Activated naive CD4-positive, alpha-beta T cell treated with anti-CD3 and anti-CD28 coated beads for 36 hours (primary cell): ENCODE measurements at regions not wholly inside any gene's neighbourhood (a gene's known extent, or its start where the extent isn't known, plus 50 kb on each side); places are given as distances from the start of the nearest gene placed in this dataset.

Source experiments
- CTCF ChIA-PET: fragments of 350-600 bp; sonication (Branson Sonifier 250); formaldehyde crosslinking; loops from one replicate; lab custom pipeline; 2021; ENCODE audit warnings: antibody characterized with exemption; lab: Charles Lee
- DNase-seq: peaks from one replicate; pipeline ENCODE4 v3.0.0-alpha.2; 2020
- H3K27ac Mint-ChIP-seq: one replicate; pipeline ENCODE4 v1.8.0; 2021; ENCODE audit warnings: mild to moderate bottlenecking, mixed read lengths
- H3K27me3 Mint-ChIP-seq: one replicate; pipeline ENCODE4 v1.8.0; 2021; ENCODE audit warnings: low read depth, mixed read lengths
- H3K36me3 Mint-ChIP-seq: one replicate; pipeline ENCODE4 v1.8.0; 2021; ENCODE audit warnings: low read depth, mixed read lengths
- H3K4me1 Mint-ChIP-seq: one replicate; pipeline ENCODE4 v1.8.0; 2021; ENCODE audit warnings: low read depth, mixed read lengths
- H3K4me3 Mint-ChIP-seq: one replicate; pipeline ENCODE4 v1.8.0; 2021; ENCODE audit warnings: mild to moderate bottlenecking, moderate library complexity, mixed read lengths
- H3K9me3 Mint-ChIP-seq: one replicate; pipeline ENCODE4 v1.8.0; 2021; ENCODE audit warnings: mixed read lengths
- intact Hi-C: fragments of 100-400 bp; cut with micrococcal nuclease; formaldehyde crosslinking; loops from one replicate; pipeline ENCODE4 v1.15.1; 2023

DNA sequence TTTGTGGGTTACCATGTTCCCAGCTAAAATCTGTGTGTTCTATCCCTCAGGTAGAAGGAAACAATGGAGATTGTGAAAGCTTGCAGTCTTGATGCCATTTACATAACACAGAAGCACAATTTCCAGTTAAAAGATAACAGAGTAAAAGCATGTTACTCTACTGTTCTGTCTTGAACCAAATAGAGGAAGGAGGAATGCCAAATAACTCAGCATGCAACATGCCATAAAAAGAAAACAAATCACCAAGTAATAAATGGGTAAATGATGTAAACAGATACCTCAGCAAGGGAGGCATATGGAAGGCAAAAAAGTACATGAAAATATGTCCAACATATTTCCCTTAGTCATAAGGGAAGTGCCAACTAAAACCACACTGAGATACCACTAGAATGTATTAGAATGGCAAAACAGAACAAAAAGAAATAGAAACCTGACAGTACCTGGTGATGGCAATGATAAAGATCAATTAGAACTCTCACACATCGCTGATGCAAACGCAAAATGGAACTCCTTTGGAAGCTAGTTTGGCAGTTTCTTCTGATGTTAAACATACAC is 502.6 kb upstream of the HS3ST1 start:
- no peak for DNase-seq
- Mint-ChIP-seq H3K36me3 (no peaks in the 10 kb centered on the region), H3K27ac (no peak overlapping the region), H3K4me1 (no peaks in the 10 kb centered on the region), H3K27me3 (peaks cover 2% of the 10 kb centered on the region), H3K4me3 (no peak overlapping the region), H3K9me3 (peaks cover 6% of the 10 kb centered on the region)
- CTCF ChIA-PET = no interaction called here
- intact Hi-C loops = no loop called here

DNA sequence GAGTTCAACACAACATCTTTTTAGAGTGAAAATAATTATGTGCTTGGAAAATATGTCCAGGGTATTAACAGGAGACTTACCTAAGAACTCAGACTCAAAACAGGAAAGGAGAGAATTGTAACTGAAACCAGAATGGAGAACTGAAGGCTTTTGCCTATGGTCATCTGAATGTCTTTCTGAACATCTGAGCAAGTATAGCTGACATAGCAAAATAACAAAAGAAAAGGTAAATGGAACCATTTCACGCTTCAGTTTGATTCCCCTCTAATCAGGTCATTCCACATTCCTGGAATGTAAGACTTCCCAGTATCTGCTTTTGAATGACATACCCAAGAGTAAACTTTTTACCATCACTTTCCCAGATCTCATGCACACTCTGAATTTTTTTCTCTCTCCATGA is 500.4 kb upstream of the HS3ST1 start:
- Mint-ChIP-seq H3K27me3 (peaks cover 4% of the 10 kb centered on the region), H3K4me1 (no peaks in the 10 kb centered on the region), H3K9me3 (peaks cover 9% of the 10 kb centered on the region), H3K27ac (no peak overlapping the region), H3K4me3 (no peak overlapping the region), H3K36me3 (no peaks in the 10 kb centered on the region)
- intact Hi-C loops = no loop called here
- DNase-seq = no peak
- CTCF ChIA-PET = no interaction called here

GRCh38 chr4:11919316-11919715 is 490.6 kb upstream of the HS3ST1 start:
- H3K4me1 Mint-ChIP-seq = no peaks in the 10 kb centered on the region
- CTCF ChIA-PET = no interaction called here
- intact Hi-C loops = no loop called here
- H3K9me3 Mint-ChIP-seq = peaks cover 2% of the 10 kb centered on the region
- H3K36me3 Mint-ChIP-seq = no peaks in the 10 kb centered on the region
- peaks cover 2% of the 10 kb centered on the region for H3K27me3 Mint-ChIP-seq
- DNase-seq = no peak
- H3K4me3 Mint-ChIP-seq = no peak overlapping the region
- H3K27ac Mint-ChIP-seq = no peak overlapping the region

- H3K27ac Mint-ChIP-seq = no peak overlapping the region
- CTCF ChIA-PET = no interaction called here
- no peaks in the 10 kb centered on the region for H3K27me3 Mint-ChIP-seq
- H3K36me3 Mint-ChIP-seq = no peaks in the 10 kb centered on the region
- no peak for DNase-seq
- intact Hi-C loops = no loop called here
- no peak overlapping the region for H3K4me3 Mint-ChIP-seq
- no peaks in the 10 kb centered on the region for H3K4me1 Mint-ChIP-seq
- H3K9me3 Mint-ChIP-seq = no peaks in the 10 kb centered on the region
Observed at GRCh38 chr4:11914406-11914805, 485.7 kb upstream of the HS3ST1 start.

DNA sequence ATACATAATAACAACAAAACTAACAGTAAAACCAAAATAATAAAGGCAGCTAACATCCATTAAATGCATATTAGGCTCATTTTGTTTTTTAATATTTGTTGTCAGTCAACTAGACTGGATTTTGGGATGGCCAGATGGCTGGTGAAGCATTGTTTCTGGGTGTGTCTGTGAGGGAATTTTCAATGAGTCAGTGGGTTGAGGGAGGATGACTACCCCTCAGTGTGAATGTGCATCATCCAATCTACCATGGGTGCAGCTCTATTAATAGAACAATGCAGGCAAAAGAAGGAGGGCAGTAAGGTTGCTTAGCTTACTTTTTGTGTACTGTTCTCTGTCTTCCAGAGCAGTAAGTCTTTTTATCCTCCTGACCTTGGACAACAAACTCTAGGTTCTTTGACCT is 484.2 kb upstream of the HS3ST1 start:
- H3K36me3 Mint-ChIP-seq = no peaks in the 10 kb centered on the region
- no peaks in the 10 kb centered on the region for H3K4me1 Mint-ChIP-seq
- no peak overlapping the region for H3K4me3 Mint-ChIP-seq
- no peaks in the 10 kb centered on the region for H3K27me3 Mint-ChIP-seq
- no peaks in the 10 kb centered on the region for H3K9me3 Mint-ChIP-seq
- CTCF ChIA-PET = no interaction called here
- intact Hi-C loops = no loop called here
- no peak for DNase-seq
- no peak overlapping the region for H3K27ac Mint-ChIP-seq

- H3K9me3 Mint-ChIP-seq = no peaks in the 10 kb centered on the region
- intact Hi-C loops = no loop called here
- no peak for DNase-seq
- H3K27me3 Mint-ChIP-seq = peaks cover 4% of the 10 kb centered on the region
- no peaks in the 10 kb centered on the region for H3K4me1 Mint-ChIP-seq
- no peaks in the 10 kb centered on the region for H3K36me3 Mint-ChIP-seq
- no peak overlapping the region for H3K27ac Mint-ChIP-seq
- no peak overlapping the region for H3K4me3 Mint-ChIP-seq
- CTCF ChIA-PET = no interaction called here
Observed at GRCh38 chr4:11910812-11911211, 482.1 kb upstream of the HS3ST1 start.

DNA sequence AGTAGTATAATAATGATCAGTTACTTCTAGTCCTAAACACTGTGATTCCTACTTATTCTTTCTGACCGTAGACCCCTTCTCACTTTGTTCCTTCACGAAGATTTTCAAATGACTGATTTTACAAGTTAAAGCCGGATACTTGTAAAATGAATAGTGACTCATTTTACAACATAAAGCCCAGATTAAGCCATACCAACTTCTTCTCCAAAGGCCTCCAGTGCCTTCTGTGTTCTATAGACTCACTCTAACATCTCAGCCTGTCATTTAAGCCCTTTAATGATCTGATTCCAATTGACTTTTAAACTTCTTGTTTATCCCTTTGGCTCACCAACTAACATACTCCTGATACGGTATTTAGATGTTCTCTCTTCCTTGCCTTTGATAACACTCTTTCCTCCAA is 480.0 kb upstream of the HS3ST1 start:
- Mint-ChIP-seq H3K4me1 (no peaks in the 10 kb centered on the region), H3K4me3 (no peak overlapping the region), H3K27ac (no peak overlapping the region), H3K27me3 (peaks cover 4% of the 10 kb centered on the region), H3K9me3 (no peaks in the 10 kb centered on the region), H3K36me3 (no peaks in the 10 kb centered on the region)
- DNase-seq = no peak
- CTCF ChIA-PET = no interaction called here
- intact Hi-C loops = no loop called here

DNA sequence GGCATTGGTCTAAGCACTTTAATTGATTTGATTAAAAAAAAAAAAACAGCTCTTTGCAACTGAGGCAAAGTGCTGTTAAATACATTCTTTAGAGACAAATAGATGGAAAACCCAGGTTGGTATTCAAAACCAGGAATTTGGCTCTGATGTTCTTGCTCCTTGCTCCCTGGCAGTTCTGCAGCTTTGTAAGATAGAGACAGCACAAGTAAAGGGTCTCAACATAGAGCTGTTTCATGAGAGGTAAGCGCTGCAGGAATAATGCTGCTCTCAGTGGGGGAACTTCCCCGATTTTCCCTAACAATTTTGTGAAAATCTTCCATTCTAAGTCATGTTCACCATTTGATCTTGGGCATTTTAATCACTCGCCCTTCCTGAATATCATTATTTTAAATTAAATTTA is 479.5 kb upstream of the HS3ST1 start:
- no peak overlapping the region for H3K4me3 Mint-ChIP-seq
- H3K36me3 Mint-ChIP-seq = no peaks in the 10 kb centered on the region
- H3K27me3 Mint-ChIP-seq = peaks cover 4% of the 10 kb centered on the region
- CTCF ChIA-PET = interaction anchor here (0.7 kb wide), 1 partner anchor 135 kb away, joined by 3 read pairs; no protein-coding TSS in a partner anchor
- H3K27ac Mint-ChIP-seq = no peak overlapping the region
- no peaks in the 10 kb centered on the region for H3K4me1 Mint-ChIP-seq
- no peaks in the 10 kb centered on the region for H3K9me3 Mint-ChIP-seq
- no peak for DNase-seq
- intact Hi-C loops = no loop called here

GRCh38 chr4:11904846-11905739 is 476.4 kb upstream of the HS3ST1 start:
- Mint-ChIP-seq H3K9me3 (no peaks in the 10 kb centered on the region), H3K36me3 (no peaks in the 10 kb centered on the region), H3K27me3 (peaks cover 8% of the 10 kb centered on the region), H3K4me3 (no peak overlapping the region), H3K27ac (no peak overlapping the region), H3K4me1 (no peaks in the 10 kb centered on the region)
- CTCF ChIA-PET = no interaction called here
- no peak for DNase-seq
- intact Hi-C loops = no loop called here

DNA sequence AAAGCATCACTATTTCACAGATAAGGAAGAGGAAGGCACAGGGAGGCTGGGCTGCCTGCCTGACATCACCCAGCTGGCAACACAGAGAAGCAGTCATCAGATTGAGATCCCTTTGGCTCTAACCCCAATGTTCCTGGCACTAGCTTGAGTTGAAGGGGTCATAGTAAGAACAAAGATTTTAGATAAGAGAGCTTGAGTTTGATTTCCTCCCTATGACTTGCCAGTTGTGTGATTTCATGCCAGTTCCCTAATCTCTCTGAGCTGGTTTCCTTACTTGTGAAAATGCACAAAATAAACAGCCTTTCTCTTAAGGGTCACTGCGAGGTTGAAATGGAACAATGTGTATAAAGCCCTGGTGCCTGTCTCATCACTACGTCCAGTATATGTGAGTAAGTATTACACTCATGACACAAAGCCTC is 475.4 kb upstream of the HS3ST1 start:
- DNase-seq = no peak
- H3K27ac Mint-ChIP-seq = no peak overlapping the region
- CTCF ChIA-PET = no interaction called here
- H3K36me3 Mint-ChIP-seq = no peaks in the 10 kb centered on the region
- no peak overlapping the region for H3K4me3 Mint-ChIP-seq
- H3K9me3 Mint-ChIP-seq = peaks cover under 1% of the 10 kb centered on the region
- intact Hi-C loops = no loop called here
- no peaks in the 10 kb centered on the region for H3K4me1 Mint-ChIP-seq
- H3K27me3 Mint-ChIP-seq = peaks cover 8% of the 10 kb centered on the region

GRCh38 chr4:11901089-11901488 is 472.4 kb upstream of the HS3ST1 start:
- CTCF ChIA-PET = no interaction called here
- no peak overlapping the region for H3K4me3 Mint-ChIP-seq
- peaks cover 8% of the 10 kb centered on the region for H3K9me3 Mint-ChIP-seq
- H3K36me3 Mint-ChIP-seq = no peaks in the 10 kb centered on the region
- peaks cover 4% of the 10 kb centered on the region for H3K27me3 Mint-ChIP-seq
- intact Hi-C loops = no loop called here
- no peaks in the 10 kb centered on the region for H3K4me1 Mint-ChIP-seq
- no peak for DNase-seq
- H3K27ac Mint-ChIP-seq = no peak overlapping the region

DNA sequence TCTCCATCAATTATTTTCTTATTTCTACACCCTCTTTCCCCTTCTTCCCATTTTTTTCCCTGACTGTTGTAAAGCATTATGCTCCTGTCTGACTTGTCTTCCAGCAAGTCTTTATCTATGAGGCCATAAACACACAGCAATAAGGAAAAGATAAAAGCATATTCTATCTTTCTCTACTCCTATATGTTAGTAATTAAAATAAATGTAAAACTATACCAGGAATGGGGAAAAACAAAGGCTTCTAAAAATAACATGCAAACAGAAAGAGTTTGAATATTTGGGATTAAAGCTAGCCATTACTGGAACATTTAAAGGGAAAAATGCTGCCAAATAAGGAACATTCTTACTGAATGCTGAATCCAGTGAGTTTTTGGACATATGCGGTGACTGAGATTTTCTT is 471.7 kb upstream of the HS3ST1 start:
- intact Hi-C loops = no loop called here
- CTCF ChIA-PET = no interaction called here
- Mint-ChIP-seq H3K27ac (no peak overlapping the region), H3K4me3 (no peak overlapping the region), H3K9me3 (peaks cover 8% of the 10 kb centered on the region), H3K27me3 (peaks cover 4% of the 10 kb centered on the region), H3K4me1 (no peaks in the 10 kb centered on the region), H3K36me3 (no peaks in the 10 kb centered on the region)
- no peak for DNase-seq

DNA sequence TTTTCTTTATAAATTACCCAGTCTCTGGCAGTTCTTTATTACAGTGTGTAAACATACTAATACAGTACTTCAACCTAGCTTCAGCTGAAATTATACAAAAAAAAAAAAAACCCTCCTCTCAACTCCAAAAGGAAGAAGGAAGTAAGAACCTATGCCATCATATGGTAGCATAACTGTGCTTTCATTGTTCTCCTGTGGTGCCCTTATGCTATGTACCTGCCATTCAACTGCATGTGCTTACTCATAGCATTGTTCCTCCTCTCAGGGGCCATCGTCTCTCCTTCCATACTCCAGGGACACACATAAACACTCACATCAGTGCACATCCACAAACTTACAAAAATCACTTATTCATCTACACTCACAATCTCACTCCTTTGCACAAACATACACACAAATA is 470.1 kb upstream of the HS3ST1 start:
- Mint-ChIP-seq H3K27ac (no peak overlapping the region), H3K4me3 (no peak overlapping the region), H3K9me3 (peaks cover 8% of the 10 kb centered on the region), H3K4me1 (no peaks in the 10 kb centered on the region), H3K27me3 (peaks cover 4% of the 10 kb centered on the region), H3K36me3 (no peaks in the 10 kb centered on the region)
- DNase-seq = no peak
- intact Hi-C loops = no loop called here
- CTCF ChIA-PET = no interaction called here
